Adipocyte (in vitro differentiated cells): ENCODE measurements at regions not wholly inside any gene's neighbourhood (a gene's known extent, or its start where the extent isn't known, plus 50 kb on each side); places are given as distances from the start of the nearest gene placed in this dataset.

Experiments
- DNase-seq: peaks from one replicate; pipeline ENCODE4 v3.0.0-alpha.2; 2015; ENCODE audit warnings: low read depth
- H3K27me3 ChIP-seq: replicated peaks from 2 replicates; pipeline ENCODE4 v1.7.0; 2013; ENCODE audit warnings: mild to moderate bottlenecking, low read length, moderate library complexity; ENCODE audit not compliant: control insufficient read depth, insufficient read depth
- H3K36me3 ChIP-seq: 2 replicates; pipeline ENCODE4 v1.7.0; 2013; ENCODE audit warnings: low read length, mild to moderate bottlenecking, moderate library complexity; ENCODE audit not compliant: control insufficient read depth, insufficient read depth, severe bottlenecking
- H3K4me1 ChIP-seq: 2 replicates; pipeline ENCODE4 v1.7.0; 2013; ENCODE audit warnings: mild to moderate bottlenecking, low read length, moderate library complexity; ENCODE audit not compliant: control insufficient read depth, insufficient read depth
- H3K4me3 ChIP-seq: 2 replicates; pipeline ENCODE4 v1.7.0; 2013; ENCODE audit warnings: mild to moderate bottlenecking, low read length, moderate library complexity
- H3K9ac ChIP-seq: 2 replicates; pipeline ENCODE4 v1.7.0; 2013; ENCODE audit warnings: mild to moderate bottlenecking, low read length, moderate library complexity
- H3K9me3 ChIP-seq: 2 replicates; pipeline ENCODE4 v1.7.0; 2013; ENCODE audit warnings: mild to moderate bottlenecking, low read length, moderate library complexity; ENCODE audit not compliant: control insufficient read depth

GRCh38 chr10:117948493-117948892 is 98.2 kb downstream of the RAB11FIP2 start:
- no peak for DNase-seq

DNA sequence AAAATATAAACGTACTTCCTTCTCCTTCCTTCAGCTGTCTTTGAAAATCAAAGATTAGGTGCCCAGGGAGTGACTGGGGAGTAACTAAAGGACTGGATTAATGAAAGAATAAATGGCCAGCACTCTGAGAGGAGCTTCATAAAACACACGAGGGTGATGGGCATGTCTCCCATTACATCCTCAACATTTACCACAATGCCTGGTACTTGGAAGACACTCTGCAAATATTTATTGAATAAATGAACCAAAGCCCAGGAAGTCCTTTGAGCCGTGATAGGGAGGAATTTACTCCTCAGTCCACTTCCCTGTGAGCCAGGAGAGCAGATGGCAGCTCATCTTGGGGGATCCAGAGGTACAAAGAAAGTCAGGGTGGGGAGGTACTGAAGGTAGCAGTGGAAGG is 96.3 kb downstream of the RAB11FIP2 start:
- H3K4me1 ChIP-seq, result peaks cover 1% of the 10 kb centered on the region
- H3K36me3 ChIP-seq, result no peaks in the 10 kb centered on the region
- DNase-seq, result no peak

More at GRCh38 chr10:117948493-117948892, 98.2 kb downstream of the RAB11FIP2 start:
- Histone ChIP-seq H3K4me3 (no peak overlapping the region), H3K27me3 (peaks cover 11% of the 10 kb centered on the region), H3K9ac (no peak overlapping the region), H3K9me3 (no peaks in the 10 kb centered on the region), H3K36me3 (no peaks in the 10 kb centered on the region), H3K4me1 (no peaks in the 10 kb centered on the region)

More for the DNA sequence above, 96.3 kb downstream of the RAB11FIP2 start:
- H3K9me3 ChIP-seq, result no peaks in the 10 kb centered on the region
- H3K4me3 ChIP-seq, result no peak overlapping the region
- peaks cover 11% of the 10 kb centered on the region for H3K27me3 ChIP-seq
- H3K9ac ChIP-seq, result no peak overlapping the region
